Urinary bladder (tissue), 3 donors: ENCODE measurements at regions not wholly inside any gene's neighbourhood (a gene's known extent, or its start where the extent isn't known, plus 50 kb on each side); places are given as distances from the start of the nearest gene placed in this dataset.

ENCODE experiments used
- DNase-seq: peaks from one replicate; pipeline ENCODE4 v3.0.0-alpha.2; 2015; ENCODE audit errors: extremely low spot score
- H3K27ac ChIP-seq: one replicate; pipeline ENCODE4 v1.5.1; 2013; ENCODE audit warnings: low read depth, mild to moderate bottlenecking, moderate library complexity
- H3K36me3 ChIP-seq: one replicate; pipeline ENCODE4 v1.6.1; 2013; ENCODE audit warnings: mild to moderate bottlenecking, moderate library complexity; ENCODE audit not compliant: insufficient read depth
- H3K4me1 ChIP-seq: one replicate; pipeline ENCODE4 v1.6.1; 2013; ENCODE audit warnings: mild to moderate bottlenecking, moderate library complexity; ENCODE audit not compliant: insufficient read depth
- H3K4me3 ChIP-seq: one replicate; pipeline ENCODE4 v1.5.1; 2013; ENCODE audit warnings: low read depth, low read length
- WGBS: extraction: QIAGEN DNeasy Blood & Tissue Kit; methylation state at CpG from one replicate; pipeline ENCODE4 v1.1.7; 2013; 5-methylcytosine and 5-hydroxymethylcytosine counted together
- donor health status: healthy with polysubstance abuse.
- donor health status: healthy.

GRCh38 chr2:123723706-123724105 is 301.4 kb upstream of the CNTNAP5 start:
- Histone ChIP-seq H3K4me3 (no peak overlapping the region), H3K36me3 (no peaks in the 10 kb centered on the region), H3K4me1 (no peaks in the 10 kb centered on the region), H3K27ac (no peak overlapping the region)
- no peak for DNase-seq
- 94% methylated on average over 2 of the region's 2 CpGs for WGBS

GRCh38 chr2:123732563-123732962 is 292.5 kb upstream of the CNTNAP5 start:
- no peak overlapping the region for H3K27ac ChIP-seq
- no peak for DNase-seq
- H3K36me3 ChIP-seq = no peaks in the 10 kb centered on the region
- H3K4me1 ChIP-seq = no peaks in the 10 kb centered on the region
- no peak overlapping the region for H3K4me3 ChIP-seq

- Histone ChIP-seq H3K4me1 (no peaks in the 10 kb centered on the region), H3K36me3 (no peaks in the 10 kb centered on the region), H3K27ac (no peak overlapping the region), H3K4me3 (no peak overlapping the region)
- no peak for DNase-seq
Measured at GRCh38 chr2:123737371-123737770, 287.7 kb upstream of the CNTNAP5 start.

GRCh38 chr2:123738643-123739042 is 286.4 kb upstream of the CNTNAP5 start:
- H3K4me1 ChIP-seq = no peaks in the 10 kb centered on the region
- no peak overlapping the region for H3K27ac ChIP-seq
- no peaks in the 10 kb centered on the region for H3K36me3 ChIP-seq
- 69% methylated on average over 1 of the region's 1 CpG for WGBS
- no peak for DNase-seq
- no peak overlapping the region for H3K4me3 ChIP-seq

GRCh38 chr2:123746006-123746405 is 279.1 kb upstream of the CNTNAP5 start:
- Histone ChIP-seq H3K4me1 (no peaks in the 10 kb centered on the region), H3K36me3 (no peaks in the 10 kb centered on the region), H3K27ac (no peak overlapping the region), H3K4me3 (no peak overlapping the region)
- DNase-seq = no peak
- 75% methylated on average over 1 of the region's 1 CpG for WGBS

- H3K4me1 ChIP-seq = no peaks in the 10 kb centered on the region
- H3K4me3 ChIP-seq = no peak overlapping the region
- 88% methylated on average over 2 of the region's 2 CpGs for WGBS
- no peak overlapping the region for H3K27ac ChIP-seq
- no peak for DNase-seq
- H3K36me3 ChIP-seq = no peaks in the 10 kb centered on the region
Measured at GRCh38 chr2:123747326-123747725, 277.8 kb upstream of the CNTNAP5 start.

- Histone ChIP-seq H3K36me3 (no peaks in the 10 kb centered on the region), H3K4me1 (no peaks in the 10 kb centered on the region), H3K4me3 (no peak overlapping the region), H3K27ac (no peak overlapping the region)
- no peak for DNase-seq
- WGBS = 89% methylated on average over 6 of the region's 6 CpGs
Measured at GRCh38 chr2:123762221-123762620, 262.9 kb upstream of the CNTNAP5 start.

- no peaks in the 10 kb centered on the region for H3K36me3 ChIP-seq
- no peaks in the 10 kb centered on the region for H3K4me1 ChIP-seq
- 83% methylated on average over 2 of the region's 2 CpGs for WGBS
- no peak for DNase-seq
- no peak overlapping the region for H3K27ac ChIP-seq
- no peak overlapping the region for H3K4me3 ChIP-seq
Measured at GRCh38 chr2:123768233-123768632, 256.9 kb upstream of the CNTNAP5 start.

- 69% methylated on average over 2 of the region's 2 CpGs for WGBS
- DNase-seq = no peak
- no peaks in the 10 kb centered on the region for H3K36me3 ChIP-seq
- H3K27ac ChIP-seq = no peak overlapping the region
- H3K4me1 ChIP-seq = no peaks in the 10 kb centered on the region
- H3K4me3 ChIP-seq = no peak overlapping the region
Measured at GRCh38 chr2:123769001-123769400, 256.1 kb upstream of the CNTNAP5 start.

- no peaks in the 10 kb centered on the region for H3K4me1 ChIP-seq
- no peak overlapping the region for H3K27ac ChIP-seq
- H3K36me3 ChIP-seq = no peaks in the 10 kb centered on the region
- DNase-seq = no peak
- WGBS = 94% methylated on average over 1 of the region's 1 CpG
- H3K4me3 ChIP-seq = no peak overlapping the region
Measured at GRCh38 chr2:123770996-123771720, 253.9 kb upstream of the CNTNAP5 start.

GRCh38 chr2:123771928-123772632 is 253.0 kb upstream of the CNTNAP5 start:
- no peak for DNase-seq
- Histone ChIP-seq H3K27ac (no peak overlapping the region), H3K4me1 (no peaks in the 10 kb centered on the region), H3K4me3 (no peak overlapping the region), H3K36me3 (no peaks in the 10 kb centered on the region)
- WGBS = 39% methylated on average over 2 of the region's 2 CpGs

GRCh38 chr2:123777116-123777515 is 248.0 kb upstream of the CNTNAP5 start:
- Histone ChIP-seq H3K27ac (no peak overlapping the region), H3K4me3 (no peak overlapping the region), H3K4me1 (no peaks in the 10 kb centered on the region), H3K36me3 (no peaks in the 10 kb centered on the region)
- WGBS = 84% methylated on average over 1 of the region's 1 CpG
- DNase-seq = no peak

GRCh38 chr2:123783164-123783563 is 241.9 kb upstream of the CNTNAP5 start:
- DNase-seq = no peak
- no peak overlapping the region for H3K4me3 ChIP-seq
- H3K36me3 ChIP-seq = no peaks in the 10 kb centered on the region
- H3K4me1 ChIP-seq = no peaks in the 10 kb centered on the region
- no peak overlapping the region for H3K27ac ChIP-seq
- 52% methylated on average over 2 of the region's 2 CpGs for whole genome bisulfite sequencing

- WGBS = 96% methylated on average over 1 of the region's 1 CpG
- Histone ChIP-seq H3K27ac (no peak overlapping the region), H3K36me3 (no peaks in the 10 kb centered on the region), H3K4me1 (no peaks in the 10 kb centered on the region), H3K4me3 (no peak overlapping the region)
- DNase-seq = no peak
Measured at GRCh38 chr2:123785332-123785731, 239.8 kb upstream of the CNTNAP5 start.
